ENCODE measurements at regions not wholly inside any gene's neighbourhood (a gene's known extent, or its start where the extent isn't known, plus 50 kb on each side); places are given as distances from the start of the nearest gene placed in this dataset.

DNA sequence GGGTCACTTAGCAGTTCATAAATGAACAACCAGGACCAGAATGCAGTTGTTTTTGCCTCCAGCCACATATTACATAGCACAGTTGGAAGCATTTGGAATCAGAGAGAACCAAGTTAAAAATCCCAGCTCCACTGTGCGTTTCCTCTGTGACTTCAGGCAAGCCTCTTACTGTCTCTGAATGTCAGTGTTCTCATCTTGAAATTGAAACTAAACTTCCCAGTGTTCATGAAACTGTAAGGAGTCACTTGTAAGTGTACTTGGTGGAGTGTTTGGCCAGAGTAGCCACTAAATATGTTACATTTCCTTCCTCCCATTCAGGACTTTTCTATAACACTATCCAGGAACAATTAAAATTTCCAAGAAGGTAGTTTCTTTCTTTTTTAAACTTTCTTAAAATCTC lies 276.8 kb downstream of the KCNRG start:
- no peak for DNase-seq
- peaks cover 12% of the 10 kb centered on the region for H3K27me3 ChIP-seq (ENCODE audit: control insufficient read depth, insufficient read depth, low read length)

More for the DNA sequence above, 276.8 kb downstream of the KCNRG start:
- Histone ChIP-seq H3K9me1 (ENCODE audit: insufficient read depth, low read length) (no peaks in the 10 kb centered on the region), H2BK20ac (ENCODE audit: low read depth, low read length) (no peak overlapping the region), H2BK5ac (ENCODE audit: low read depth, low read length, poor library complexity, severe bottlenecking) (no peak overlapping the region), H3K27ac (ENCODE audit: insufficient read depth, low read length) (no peak overlapping the region), H3K23ac (ENCODE audit: low read depth, low read length) (no peak overlapping the region), H4K5ac (ENCODE audit: low read depth, low read length) (no peak overlapping the region), H2AK5ac (ENCODE audit: low read depth, low read length) (no peak overlapping the region), H2BK15ac (ENCODE audit: low read depth, low read length) (no peak overlapping the region), H2BK120ac (ENCODE audit: low read depth, low read length) (no peak overlapping the region), H4K8ac (ENCODE audit: low read depth in 2 of 2, low read length in 2 of 2) (no peak overlapping the region), H4K20me1 (ENCODE audit: insufficient read depth, low read length) (no peaks in the 10 kb centered on the region), H3K18ac (ENCODE audit: low read depth, low read length) (no peak overlapping the region), H3K36me3 (ENCODE audit: control insufficient read depth, insufficient read depth, low read length) (no peaks in the 10 kb centered on the region), H3K4me1 (ENCODE audit: control insufficient read depth, insufficient read depth, low read length) (no peaks in the 10 kb centered on the region), H3K14ac (replicated peaks; ENCODE audit: low read depth, low read length) (no peak overlapping the region), H3K4ac (ENCODE audit: low read depth, low read length) (no peak overlapping the region), H3K9me3 (ENCODE audit: control insufficient read depth, insufficient read depth, low read length) (0 out of 2 replicates have a peak, but pooled peaks cover 2% of the 10 kb centered on the region), H3K4me2 (ENCODE audit: low read depth, low read length) (no peak overlapping the region), H3K79me1 (ENCODE audit: low read depth in 1 of 2, low read length in 2 of 2) (no peaks in the 10 kb centered on the region), H3K4me3 (ENCODE audit: insufficient read depth, low read depth, low read length) (no peak overlapping the region), H4K91ac (ENCODE audit: insufficient read depth, low read depth, low read length) (no peak overlapping the region), H2AFZ (replicated peaks; ENCODE audit: low read length, poor library complexity) (no peak overlapping the region), H3K56ac (ENCODE audit: extremely low read depth, insufficient read depth, low read length) (no peak overlapping the region), H2AK9ac (replicated peaks; ENCODE audit: low read depth, low read length, poor library complexity) (no peak overlapping the region), H3K9ac (ENCODE audit: low read depth, low read length) (no peak overlapping the region)
- intact Hi-C loops (cut with micrococcal nuclease) (no loop called here), dilution Hi-C loops (cut with HindIII; ENCODE audit: low sequenced_read_pairs, unreplicated experiment) (no loop called here), in situ Hi-C loops (cut with MboI; ENCODE audit: low sequenced_read_pairs) (no loop called here)
- WGBS, 2 experiments (ENCODE audit: extremely low coverage in 2 of 2, insufficient read length in 1 of 2) = no CpG with 5 or more reads among the region's 1 CpG
- POLR2A ChIA-PET (ENCODE audit: unreplicated experiment) = interaction anchor here (0.5 kb wide), 1 partner anchor 153 kb away, joined by 4 read pairs; no protein-coding TSS in a partner anchor
- ATAC-seq (ENCODE audit: low read depth) = no peak
- TF ChIP-seq, protein P1, sequence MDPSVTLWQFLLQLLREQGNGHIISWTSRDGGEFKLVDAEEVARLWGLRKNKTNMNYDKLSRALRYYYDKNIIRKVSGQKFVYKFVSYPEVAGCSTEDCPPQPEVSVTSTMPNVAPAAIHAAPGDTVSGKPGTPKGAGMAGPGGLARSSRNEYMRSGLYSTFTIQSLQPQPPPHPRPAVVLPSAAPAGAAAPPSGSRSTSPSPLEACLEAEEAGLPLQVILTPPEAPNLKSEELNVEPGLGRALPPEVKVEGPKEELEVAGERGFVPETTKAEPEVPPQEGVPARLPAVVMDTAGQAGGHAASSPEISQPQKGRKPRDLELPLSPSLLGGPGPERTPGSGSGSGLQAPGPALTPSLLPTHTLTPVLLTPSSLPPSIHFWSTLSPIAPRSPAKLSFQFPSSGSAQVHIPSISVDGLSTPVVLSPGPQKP (IDR thresholded peaks at IDR 0.05; ENCODE audit: borderline replicate concordance, low read depth, low read length) = no peak
- TF ChIP-seq RFX5 (IDR thresholded peaks at IDR 0.05; ENCODE audit: low read depth, low read length) = no peak
- no peak for TF ChIP-seq SMC3 (IDR thresholded peaks at IDR 0.05; ENCODE audit: low read depth, low read length)
- TF ChIP-seq RCOR1 (IDR thresholded peaks at IDR 0.05; ENCODE audit: insufficient replicate concordance, low read length) = no peak
- no peak for TF ChIP-seq POLR2A (IDR thresholded peaks at IDR 0.05; ENCODE audit: low read depth, low read length)
- TF ChIP-seq, protein P2, sequence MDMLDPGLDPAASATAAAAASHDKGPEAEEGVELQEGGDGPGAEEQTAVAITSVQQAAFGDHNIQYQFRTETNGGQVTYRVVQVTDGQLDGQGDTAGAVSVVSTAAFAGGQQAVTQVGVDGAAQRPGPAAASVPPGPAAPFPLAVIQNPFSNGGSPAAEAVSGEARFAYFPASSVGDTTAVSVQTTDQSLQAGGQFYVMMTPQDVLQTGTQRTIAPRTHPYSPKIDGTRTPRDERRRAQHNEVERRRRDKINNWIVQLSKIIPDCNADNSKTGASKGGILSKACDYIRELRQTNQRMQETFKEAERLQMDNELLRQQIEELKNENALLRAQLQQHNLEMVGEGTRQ (IDR thresholded peaks at IDR 0.05; ENCODE audit: low read depth, low read length) = no peak
- TF ChIP-seq RAD21 (IDR thresholded peaks at IDR 0.05; ENCODE audit: low read length) = no peak
- TF ChIP-seq, protein P3, sequence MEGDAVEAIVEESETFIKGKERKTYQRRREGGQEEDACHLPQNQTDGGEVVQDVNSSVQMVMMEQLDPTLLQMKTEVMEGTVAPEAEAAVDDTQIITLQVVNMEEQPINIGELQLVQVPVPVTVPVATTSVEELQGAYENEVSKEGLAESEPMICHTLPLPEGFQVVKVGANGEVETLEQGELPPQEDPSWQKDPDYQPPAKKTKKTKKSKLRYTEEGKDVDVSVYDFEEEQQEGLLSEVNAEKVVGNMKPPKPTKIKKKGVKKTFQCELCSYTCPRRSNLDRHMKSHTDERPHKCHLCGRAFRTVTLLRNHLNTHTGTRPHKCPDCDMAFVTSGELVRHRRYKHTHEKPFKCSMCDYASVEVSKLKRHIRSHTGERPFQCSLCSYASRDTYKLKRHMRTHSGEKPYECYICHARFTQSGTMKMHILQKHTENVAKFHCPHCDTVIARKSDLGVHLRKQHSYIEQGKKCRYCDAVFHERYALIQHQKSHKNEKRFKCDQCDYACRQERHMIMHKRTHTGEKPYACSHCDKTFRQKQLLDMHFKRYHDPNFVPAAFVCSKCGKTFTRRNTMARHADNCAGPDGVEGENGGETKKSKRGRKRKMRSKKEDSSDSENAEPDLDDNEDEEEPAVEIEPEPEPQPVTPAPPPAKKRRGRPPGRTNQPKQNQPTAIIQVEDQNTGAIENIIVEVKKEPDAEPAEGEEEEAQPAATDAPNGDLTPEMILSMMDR (conservative IDR thresholded peaks at IDR 0.05; ENCODE audit: low read depth, low read length) = no peak
- no peak for TF ChIP-seq FOS (IDR thresholded peaks at IDR 0.05; ENCODE audit: low read depth, low read length)
- no peak for TF ChIP-seq CHD1 (IDR thresholded peaks at IDR 0.05; ENCODE audit: low read depth, low read length)
- no peak for TF ChIP-seq MAFK (IDR thresholded peaks at IDR 0.05; ENCODE audit: low read depth, low read length)
- TF ChIP-seq CEBPB (IDR thresholded peaks at IDR 0.05; ENCODE audit: low read depth, low read length) = no peak
- no peak for TF ChIP-seq MAZ (IDR thresholded peaks at IDR 0.05; ENCODE audit: borderline replicate concordance, low read depth, low read length)
- no peak for TF ChIP-seq MXI1 (IDR thresholded peaks at IDR 0.05; ENCODE audit: borderline replicate concordance, low read depth, low read length)
- CTCF ChIA-PET = interaction anchor here (0.6 to 1.2 kb wide), 2 partner anchors 13 to 52 kb away, joined by 3 to 5 read pairs; no protein-coding TSS in a partner anchor
- BruUV-seq (replicated peaks) = no TSS peak
